MM.1S (cell line): ENCODE measurements at regions not wholly inside any gene's neighbourhood (a gene's known extent, or its start where the extent isn't known, plus 50 kb on each side); places are given as distances from the start of the nearest gene placed in this dataset.

Source experiments
- DNase-seq: peaks from one replicate; pipeline ENCODE4 v3.0.0-alpha.2; 2015
- H2AFZ ChIP-seq: fragments of 300-600 bp; sonication (generic); 2 replicates; pipeline ENCODE4 v1.6.0; 2016; ENCODE audit warnings: antibody characterized with exemption, low read length
- H3F3A ChIP-seq: fragments of 300-600 bp; sonication (generic); 2 replicates; pipeline ENCODE4 v1.6.1; 2016; ENCODE audit warnings: mild to moderate bottlenecking, antibody characterized with exemption, low read length, moderate library complexity, mixed read lengths; ENCODE audit not compliant: insufficient read depth
- H3K27ac ChIP-seq: fragments of 300-600 bp; sonication (generic); 2 replicates; pipeline ENCODE4 v1.5.1; 2016; ENCODE audit warnings: mild to moderate bottlenecking, low read length
- H3K27me3 ChIP-seq: fragments of 300-600 bp; sonication (generic); replicated peaks from 2 replicates; pipeline ENCODE4 v1.6.0; 2016; ENCODE audit warnings: low read length; ENCODE audit not compliant: insufficient read depth
- H3K36me3 ChIP-seq: fragments of 300-600 bp; sonication (generic); replicated peaks from 2 replicates; pipeline ENCODE4 v1.6.1; 2016; ENCODE audit warnings: mild to moderate bottlenecking, low read length, mixed read lengths; ENCODE audit not compliant: insufficient read depth
- H3K4me1 ChIP-seq: fragments of 300-600 bp; sonication (generic); 2 replicates; pipeline ENCODE4 v1.6.1; 2016; ENCODE audit warnings: low read length, mixed read lengths
- H3K4me2 ChIP-seq: fragments of 300-600 bp; sonication (generic); 2 replicates; pipeline ENCODE4 v1.6.0; 2016; ENCODE audit warnings: low read depth, low read length
- H3K4me3 ChIP-seq: fragments of 300-600 bp; sonication (generic); 2 replicates; pipeline ENCODE4 v1.5.1; 2016; ENCODE audit warnings: low read length, mixed read lengths
- H3K79me2 ChIP-seq: fragments of 300-600 bp; sonication (generic); 2 replicates; pipeline ENCODE4 v1.6.1; 2016; ENCODE audit warnings: mixed run types, low read length, mixed read lengths
- H3K9ac ChIP-seq: fragments of 300-600 bp; sonication (generic); 2 replicates; pipeline ENCODE4 v1.6.1; 2016; ENCODE audit warnings: low read length, mixed read lengths
- H3K9me2 ChIP-seq: fragments of 300-600 bp; sonication (generic); replicated peaks from 2 replicates; pipeline ENCODE4 v1.6.1; 2016; ENCODE audit warnings: mild to moderate bottlenecking, low read length, mixed read lengths; ENCODE audit not compliant: insufficient read depth
- H3K9me3 ChIP-seq: fragments of 300-600 bp; sonication (generic); replicated peaks from 2 replicates; pipeline ENCODE4 v1.6.1; 2016; ENCODE audit warnings: mild to moderate bottlenecking, low read length, mixed read lengths; ENCODE audit not compliant: insufficient read depth
- H4K20me1 ChIP-seq: fragments of 300-600 bp; sonication (generic); 2 replicates; pipeline ENCODE4 v1.6.1; 2016; ENCODE audit warnings: mild to moderate bottlenecking, low read length, moderate library complexity, mixed read lengths; ENCODE audit not compliant: insufficient read depth
- EZH2 ChIP-seq: fragments of 300-600 bp; sonication (generic); optimal IDR thresholded peaks from 2 replicates; pipeline ENCODE3; 2017; ENCODE audit warnings: low read depth, mild to moderate bottlenecking, antibody characterized with exemption, low read length, mixed read lengths
- EZH2phosphoT487 ChIP-seq: fragments of 300-600 bp; sonication (generic); IDR thresholded peaks from 2 replicates; pipeline ENCODE4 v1.6.1; 2018; ENCODE audit warnings: antibody characterized with exemption, low read length
- TF ChIP-seq, protein P1 (sequence below): fragments of 300-600 bp; sonication (generic); IDR thresholded peaks from 2 replicates; pipeline ENCODE4 v1.5.1; 2016; ENCODE audit warnings: antibody characterized with exemption, low read length, mixed read lengths

DNA sequence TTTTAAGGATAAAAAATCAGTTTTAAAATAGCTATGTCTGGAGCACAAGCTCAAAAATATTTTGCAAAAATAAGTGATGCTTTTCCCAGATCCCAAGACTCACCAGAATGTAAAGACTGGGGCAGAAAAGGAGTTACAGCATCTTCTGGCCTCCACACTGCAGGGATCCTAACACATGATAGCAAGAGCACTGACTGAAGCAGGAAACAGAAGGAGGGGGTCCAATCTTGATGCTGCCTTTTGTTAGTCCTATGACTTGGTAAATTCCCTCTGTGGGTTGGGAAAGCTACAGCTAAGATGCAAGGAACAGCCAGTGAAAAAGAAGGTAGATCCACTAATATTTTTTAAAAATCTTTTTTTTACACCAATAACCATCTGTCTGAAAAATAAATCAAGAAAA, 54.2 kb upstream of the TNR start:
- no peak overlapping the region for H3K4me2 ChIP-seq
- H3K79me2 ChIP-seq, result no peaks in the 10 kb centered on the region
- no peak for TF ChIP-seq EZH2
- no peaks in the 10 kb centered on the region for H3K36me3 ChIP-seq
- H2AFZ ChIP-seq, result no peak overlapping the region
- no peak overlapping the region for H3K4me3 ChIP-seq
- no peaks in the 10 kb centered on the region for H3K9me2 ChIP-seq
- no peaks in the 10 kb centered on the region for H4K20me1 ChIP-seq
- H3K9me3 ChIP-seq, result no peaks in the 10 kb centered on the region
- no peaks in the 10 kb centered on the region for H3F3A ChIP-seq
- H3K9ac ChIP-seq, result no peak overlapping the region
- H3K27ac ChIP-seq, result no peak overlapping the region
- no peaks in the 10 kb centered on the region for H3K4me1 ChIP-seq
- DNase-seq, result no peak
- no peaks in the 10 kb centered on the region for H3K27me3 ChIP-seq

DNA sequence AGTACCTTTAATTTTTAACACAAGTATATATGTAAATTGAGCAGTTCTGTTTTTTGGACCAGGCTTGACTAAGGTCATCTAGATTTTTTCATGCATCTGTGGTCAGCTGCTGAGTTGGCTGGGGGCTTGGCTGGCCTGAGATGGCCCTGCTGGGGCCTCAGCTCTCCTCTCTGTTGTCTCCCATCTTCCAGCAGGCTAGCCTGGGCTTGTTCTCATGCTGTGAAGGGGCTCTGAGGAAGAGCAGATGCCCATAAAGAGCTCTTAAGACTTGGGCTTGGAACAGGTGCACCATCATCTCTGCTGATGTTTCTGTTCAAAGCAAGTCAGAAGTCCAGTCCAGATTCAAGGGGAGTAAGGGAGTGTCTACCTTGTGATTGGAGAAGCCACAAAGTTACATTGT, 51.2 kb upstream of the TNR start:
- TF ChIP-seq, protein P1, sequence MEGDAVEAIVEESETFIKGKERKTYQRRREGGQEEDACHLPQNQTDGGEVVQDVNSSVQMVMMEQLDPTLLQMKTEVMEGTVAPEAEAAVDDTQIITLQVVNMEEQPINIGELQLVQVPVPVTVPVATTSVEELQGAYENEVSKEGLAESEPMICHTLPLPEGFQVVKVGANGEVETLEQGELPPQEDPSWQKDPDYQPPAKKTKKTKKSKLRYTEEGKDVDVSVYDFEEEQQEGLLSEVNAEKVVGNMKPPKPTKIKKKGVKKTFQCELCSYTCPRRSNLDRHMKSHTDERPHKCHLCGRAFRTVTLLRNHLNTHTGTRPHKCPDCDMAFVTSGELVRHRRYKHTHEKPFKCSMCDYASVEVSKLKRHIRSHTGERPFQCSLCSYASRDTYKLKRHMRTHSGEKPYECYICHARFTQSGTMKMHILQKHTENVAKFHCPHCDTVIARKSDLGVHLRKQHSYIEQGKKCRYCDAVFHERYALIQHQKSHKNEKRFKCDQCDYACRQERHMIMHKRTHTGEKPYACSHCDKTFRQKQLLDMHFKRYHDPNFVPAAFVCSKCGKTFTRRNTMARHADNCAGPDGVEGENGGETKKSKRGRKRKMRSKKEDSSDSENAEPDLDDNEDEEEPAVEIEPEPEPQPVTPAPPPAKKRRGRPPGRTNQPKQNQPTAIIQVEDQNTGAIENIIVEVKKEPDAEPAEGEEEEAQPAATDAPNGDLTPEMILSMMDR, result no peak
- no peak for TF ChIP-seq EZH2
- TF ChIP-seq EZH2phosphoT487, result no peak
- no peak overlapping the region for H3K4me2 ChIP-seq

DNA sequence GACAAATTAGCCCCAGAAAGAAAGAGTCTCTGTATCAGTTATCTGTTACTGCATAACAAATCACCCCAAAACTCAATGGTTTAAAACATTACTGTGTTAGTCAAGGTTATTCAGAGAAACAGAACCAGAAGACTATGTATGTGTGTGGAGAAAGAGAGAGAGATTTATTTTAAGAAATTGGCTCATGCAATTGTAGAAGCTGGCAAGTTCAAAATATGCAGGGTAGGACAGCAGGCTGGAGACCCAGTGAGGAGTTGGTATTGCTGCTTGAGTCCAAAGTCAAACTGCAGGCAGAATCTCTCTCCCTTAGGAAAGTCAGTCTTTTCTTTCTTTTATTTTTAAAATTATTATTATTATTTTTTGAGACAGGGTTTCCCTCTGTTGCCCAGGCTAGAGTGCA, 50.2 kb upstream of the TNR start:
- Histone ChIP-seq H3K79me2 (no peaks in the 10 kb centered on the region), H3K36me3 (no peaks in the 10 kb centered on the region), H3F3A (no peaks in the 10 kb centered on the region), H4K20me1 (no peaks in the 10 kb centered on the region), H2AFZ (no peak overlapping the region), H3K4me2 (no peak overlapping the region), H3K27ac (no peak overlapping the region), H3K9me3 (no peaks in the 10 kb centered on the region), H3K4me1 (no peaks in the 10 kb centered on the region), H3K4me3 (no peak overlapping the region), H3K9me2 (no peaks in the 10 kb centered on the region), H3K9ac (no peak overlapping the region), H3K27me3 (no peaks in the 10 kb centered on the region)
- DNase-seq, result no peak
- TF ChIP-seq, protein P1, result no peak
- TF ChIP-seq EZH2phosphoT487, result no peak
- TF ChIP-seq EZH2, result no peak

More for the DNA sequence above, 51.2 kb upstream of the TNR start:
- Histone ChIP-seq H3K4me3 (no peak overlapping the region), H3K9me2 (no peaks in the 10 kb centered on the region), H4K20me1 (no peaks in the 10 kb centered on the region), H3K9me3 (no peaks in the 10 kb centered on the region), H3K9ac (no peak overlapping the region), H2AFZ (no peak overlapping the region), H3K27me3 (no peaks in the 10 kb centered on the region), H3K36me3 (no peaks in the 10 kb centered on the region), H3K4me1 (no peaks in the 10 kb centered on the region), H3K79me2 (no peaks in the 10 kb centered on the region), H3K27ac (no peak overlapping the region), H3F3A (no peaks in the 10 kb centered on the region)
- DNase-seq, result no peak
